HG02840 (cell line): ENCODE measurements at regions not wholly inside any gene's neighbourhood (a gene's known extent, or its start where the extent isn't known, plus 50 kb on each side); places are given as distances from the start of the nearest gene placed in this dataset.
"Not testable (repeated sequence)": the region's sequence is repeated elsewhere in the genome, so short reads cannot be mapped to it uniquely, and the experiment has no call there.

Experiments
- ATAC-seq: cut with Tn5 transposase; IDR thresholded peaks from one replicate; pipeline ENCODE4 v1.9.1; 2021; ENCODE audit warnings: mild to moderate bottlenecking, moderate library complexity, moderate number of reproducible peaks; ENCODE audit not compliant: unreplicated experiment, low FRiP score

DNA sequence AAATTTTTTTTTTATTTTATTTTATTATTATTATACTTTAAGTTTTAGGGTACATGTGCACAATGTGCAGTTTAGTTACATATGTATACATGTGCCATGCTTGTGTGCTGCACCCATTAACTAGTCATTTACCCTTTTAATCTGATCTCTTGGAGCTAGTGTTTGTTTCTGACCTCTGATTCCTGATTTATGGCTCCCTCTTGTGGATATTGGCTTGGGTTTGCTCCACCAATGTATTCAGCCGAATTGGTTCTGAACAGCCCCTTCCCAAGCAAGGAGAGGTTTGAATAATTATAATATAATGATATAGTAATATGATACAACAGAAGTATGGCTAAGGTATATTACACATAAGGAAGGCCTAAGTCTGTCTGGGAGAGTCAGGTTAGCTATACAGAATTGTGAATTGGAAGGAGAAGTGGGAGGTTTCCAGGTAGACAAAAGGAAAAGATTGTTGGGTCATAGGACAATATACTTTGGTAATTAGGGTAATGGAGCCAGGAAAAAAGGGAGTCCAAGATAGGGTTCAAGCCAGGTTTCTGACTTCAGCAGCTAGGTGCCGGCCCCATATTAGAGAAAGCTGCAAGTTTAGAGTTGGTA is 53.1 kb upstream of the HMCN1 start:
- peak; percentile 60 for ATAC-seq

DNA sequence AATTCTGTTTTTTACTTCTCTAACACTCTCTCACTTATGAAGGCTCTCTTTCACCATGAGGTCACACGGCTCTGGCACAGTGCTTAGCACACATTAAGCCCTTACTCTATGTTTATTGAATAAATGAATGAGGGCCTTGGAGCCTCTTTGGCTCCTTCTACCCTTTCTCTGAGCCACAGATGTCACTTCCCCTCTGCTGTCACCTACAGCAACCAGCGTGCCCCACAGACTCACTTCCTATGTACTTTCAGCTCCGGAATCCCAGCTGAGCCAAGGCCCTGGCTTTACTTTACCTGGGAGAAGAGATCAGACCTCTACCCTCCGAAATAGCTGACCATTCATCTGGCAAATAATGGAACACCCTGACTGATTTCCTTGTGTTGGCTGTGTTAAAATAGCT is 53.7 kb upstream of the HMCN1 start:
- peak; percentile 28 for ATAC-seq

DNA sequence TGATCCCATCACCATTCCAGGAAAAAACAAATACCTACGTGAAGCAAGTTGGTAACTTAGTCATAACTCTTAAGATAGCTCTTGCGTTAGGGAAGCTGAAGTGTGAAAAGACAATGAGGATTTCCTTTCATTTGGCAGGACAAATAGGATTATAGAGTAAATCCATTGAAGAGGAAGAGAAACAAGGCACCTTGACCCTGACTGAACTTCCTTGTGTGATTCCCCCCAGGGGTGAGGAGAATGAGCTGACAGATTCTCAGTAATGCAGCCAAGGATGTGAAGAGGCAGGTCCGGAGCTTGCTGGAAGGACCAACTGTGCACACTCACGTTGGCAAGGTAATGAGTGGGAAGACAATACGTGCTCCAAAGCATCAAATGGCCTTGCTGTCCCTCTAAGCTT is 55.0 kb upstream of the HMCN1 start:
- no peak for ATAC-seq

- no peak for ATAC-seq
These were observed 57.2 kb upstream of the HMCN1 start for GRCh38 chr1:185676969-185677368.

DNA sequence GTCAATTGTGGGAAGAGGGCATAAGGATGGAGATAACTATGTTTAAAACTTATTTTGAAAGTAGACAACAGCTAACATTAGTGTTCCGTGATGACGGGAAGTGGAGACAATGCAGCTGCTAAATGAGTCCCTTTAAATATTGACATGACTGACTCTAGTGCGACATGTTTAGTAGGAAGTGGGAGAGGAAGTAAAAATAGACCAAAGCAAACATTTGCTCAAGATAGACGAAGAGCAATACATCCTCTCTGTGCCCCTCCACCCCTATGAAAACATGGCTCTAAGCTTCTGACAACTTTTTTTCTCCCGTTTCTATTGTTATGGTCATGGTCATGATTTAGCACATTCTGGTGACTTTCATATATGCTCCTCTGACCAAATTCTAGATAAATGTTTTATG is 60.0 kb upstream of the HMCN1 start:
- peak; percentile 54 for ATAC-seq

- no peak for ATAC-seq
These were observed 61.4 kb upstream of the HMCN1 start for GRCh38 chr1:185672719-185673360.

DNA sequence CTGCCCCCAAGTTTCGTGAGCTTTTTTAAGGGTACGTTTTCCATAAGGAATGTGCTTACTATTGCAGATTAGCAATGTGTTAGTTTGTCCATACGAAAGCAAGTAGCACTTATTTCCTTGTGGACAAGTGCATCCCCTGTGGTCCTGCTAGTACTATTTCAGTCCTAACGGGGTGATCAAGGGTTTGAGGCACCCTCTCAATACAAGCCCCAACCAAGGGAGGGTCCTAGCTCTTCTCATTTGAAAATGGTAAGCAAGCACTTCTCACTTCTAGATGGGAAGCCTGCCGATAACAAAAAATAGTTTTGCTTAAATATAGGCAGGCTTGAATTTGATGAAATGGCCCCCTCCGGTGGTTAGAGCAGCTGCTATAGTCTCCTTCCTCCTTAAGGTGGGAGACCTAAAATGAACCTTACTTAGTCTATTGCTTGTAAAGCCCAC is 64.0 kb upstream of the HMCN1 start:
- peak; percentile 52 for ATAC-seq

- ATAC-seq: no peak
These were observed 66.2 kb upstream of the HMCN1 start for GRCh38 chr1:185668013-185668412.

- no peak for ATAC-seq
These were observed 67.6 kb upstream of the HMCN1 start for GRCh38 chr1:185666582-185666981.

GRCh38 chr1:185663771-185664296 is 70.4 kb upstream of the HMCN1 start:
- no peak for ATAC-seq

GRCh38 chr1:185663332-185663731 is 70.9 kb upstream of the HMCN1 start:
- no peak for ATAC-seq

DNA sequence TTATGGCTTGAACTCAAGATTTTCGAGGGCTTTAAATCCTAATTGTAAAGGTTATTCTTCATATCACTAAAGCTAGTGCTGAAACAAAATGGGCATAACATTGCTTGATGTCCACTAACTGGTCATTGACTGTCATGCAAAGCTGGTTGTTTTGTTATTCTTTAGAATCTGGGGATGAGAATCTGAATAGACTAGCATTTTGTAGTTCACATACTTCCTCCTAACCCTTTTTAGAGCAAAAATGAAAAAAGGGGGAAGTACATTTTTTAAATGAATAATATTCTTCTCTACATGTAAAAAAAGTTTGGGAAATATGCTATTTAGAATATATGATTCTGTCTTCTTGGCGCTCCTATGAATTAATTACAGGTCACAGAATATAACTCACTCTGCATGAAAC is 72.2 kb upstream of the HMCN1 start:
- ATAC-seq: no peak

- no peak for ATAC-seq
These were observed 77.5 kb upstream of the HMCN1 start for GRCh38 chr1:185656663-185657062.

- ATAC-seq: no peak
These were observed 79.3 kb upstream of the HMCN1 start for GRCh38 chr1:185654952-185655314.

- ATAC-seq: no peak
These were observed 79.8 kb upstream of the HMCN1 start for GRCh38 chr1:185654199-185654951.

- no peak for ATAC-seq
These were observed 80.6 kb upstream of the HMCN1 start for GRCh38 chr1:185653615-185654014.

GRCh38 chr1:185652348-185652747 is 81.8 kb upstream of the HMCN1 start:
- ATAC-seq: no peak

DNA sequence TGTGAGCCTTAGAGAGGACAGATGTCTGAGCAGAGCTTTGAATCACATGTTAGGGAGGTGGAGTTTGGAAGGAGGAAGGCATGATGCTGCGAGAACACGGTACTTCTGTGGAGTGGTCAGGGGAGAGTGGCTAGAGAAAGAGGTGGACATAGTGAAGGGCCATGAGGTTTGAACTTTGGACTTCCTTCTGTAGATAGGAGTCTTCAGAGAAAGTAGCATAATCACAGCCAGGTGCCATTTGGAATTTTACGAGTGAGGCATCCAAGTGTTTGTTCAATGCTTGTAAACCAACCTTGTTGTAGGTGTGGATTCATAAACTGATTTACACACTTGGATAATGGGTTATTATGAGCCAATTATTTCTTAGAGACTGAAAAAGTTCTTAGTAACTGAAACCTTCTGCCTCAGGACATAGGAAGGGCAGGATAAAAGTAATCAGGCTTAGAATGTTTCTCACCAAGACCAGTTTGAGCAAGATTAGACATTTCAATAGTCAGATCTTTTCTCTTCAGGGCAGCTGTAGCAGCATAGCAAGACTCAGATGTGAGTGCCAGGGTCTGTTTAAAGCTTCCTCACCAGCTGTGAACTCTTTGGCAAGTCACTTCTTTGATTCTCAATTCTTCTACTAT is 83.5 kb upstream of the HMCN1 start:
- ATAC-seq: no peak

GRCh38 chr1:185648858-185649589 is 85.2 kb upstream of the HMCN1 start:
- ATAC-seq: no peak

GRCh38 chr1:185647597-185648267 is 86.5 kb upstream of the HMCN1 start:
- not testable (repeated sequence) for ATAC-seq
